Esophagus squamous epithelium (tissue), 4 donors: ENCODE measurements at regions not wholly inside any gene's neighbourhood (a gene's known extent, or its start where the extent isn't known, plus 50 kb on each side); places are given as distances from the start of the nearest gene placed in this dataset.

Source experiments
- CTCF ChIP-seq, 6 experiments: fragments of 450-650 bp in 4 of 6; fragments of 200-600 bp in 2 of 6; sonication (generic) in 2 of 6; IDR thresholded peaks; one replicate each; pipeline ENCODE4 v1.5.1; 2016 to 2019; ENCODE audit warnings: antibody characterized with exemption in 6 of 6, mild to moderate bottlenecking in 4 of 6, moderate library complexity in 4 of 6
- POLR2A ChIP-seq, 4 donors: fragments of 450-650 bp; IDR thresholded peaks; one replicate each; pipeline ENCODE4 v1.6.1; 2017; ENCODE audit warnings: antibody characterized with exemption in 4 of 4, mild to moderate bottlenecking in 4 of 4, moderate library complexity in 3 of 4

- no peak for TF ChIP-seq CTCF (IDR thresholded peaks at IDR 0.05)
- TF ChIP-seq POLR2A (IDR thresholded peaks at IDR 0.05) = no peak
These were observed 223.1 kb upstream of the BCOR start for GRCh38 chrX:40320819-40321218.
